HCT116 (cell line): ENCODE measurements at regions not wholly inside any gene's neighbourhood (a gene's known extent, or its start where the extent isn't known, plus 50 kb on each side); places are given as distances from the start of the nearest gene placed in this dataset.

Experiments used
- ATAC-seq: fragments of 200-7000 bp; cut with Tn5 transposase; 2 replicates; pipeline ENCODE4 v1.9.1; 2020; ENCODE audit warnings: mild to moderate bottlenecking, moderate library complexity
- BruUV-seq: library from RNA; stranded (reverse); fragments of 400-500 nt; replicated peaks from 2 replicates; lab custom pipeline; 2021; lab: Mats Ljungman, UMichigan
- CTCF ChIA-PET: fragments of 300-600 bp; sonication (Branson Sonifier 250); formaldehyde crosslinking; loops from one replicate; lab custom pipeline; 2021; ENCODE audit warnings: antibody characterized with exemption; lab: Charles Lee
- POLR2A ChIA-PET: fragments of 300-600, 350-600 bp; sonication (Branson Sonifier 250); formaldehyde crosslinking; loops from one replicate; lab custom pipeline; 2021; ENCODE audit warnings: antibody characterized with exemption; lab: Charles Lee
- RAD21 ChIA-PET, 2 experiments: fragments of 300-600 bp; sonication (Branson Sonifier 250); formaldehyde crosslinking; loops; one replicate each; lab custom pipeline; 2023; ENCODE audit warnings: low total read pairs in 2 of 2; ENCODE audit not compliant: uncharacterized antibody in 2 of 2, unreplicated experiment in 2 of 2, low non-redundant PET in 1 of 2; lab: Charles Lee
- DNase-seq: peaks from one replicate; pipeline ENCODE4 v3.0.0-alpha.2; 2010; ENCODE audit warnings: low read depth, low spot score
- H2AFZ ChIP-seq: fragments of 200-600 bp; shearing (Covaris generic), sonication (generic); 2 replicates; pipeline ENCODE4 v1.6.1; 2017; ENCODE audit warnings: low read depth, mixed run types, mixed read lengths, antibody characterized with exemption, low read length; ENCODE audit not compliant: poor library complexity, severe bottlenecking
- H3K27ac ChIP-seq: 2 replicates; pipeline ENCODE4 v1.5.1; 2012; ENCODE audit warnings: low read depth, low read length
- H3K27me3 ChIP-seq: fragments of 200-600 bp; sonication (generic); 2 replicates; pipeline ENCODE4 v1.6.1; 2016; ENCODE audit warnings: mixed run types, low read length, mixed read lengths; ENCODE audit not compliant: insufficient read depth
- H3K36me3 ChIP-seq, 2 experiments: fragments of 200-500 bp in 1 of 2; fragments of 200-600 bp in 1 of 2; sonication (Bioruptor generic) in 1 of 2; sonication (generic) in 1 of 2; 2 replicates each; pipeline versions ENCODE4 v1.5.1 to v1.6.1; 2014 to 2016; ENCODE audit warnings: low read length in 2 of 2, inconsistent platforms in 1 of 2, mixed read lengths in 1 of 2, mixed run types in 1 of 2; ENCODE audit not compliant: insufficient read depth in 2 of 2, control insufficient read depth in 1 of 2
- H3K4me1 ChIP-seq, 2 experiments: fragments of 200-600 bp in 1 of 2; sonication (generic) in 1 of 2; 2 replicates each; pipeline versions ENCODE4 v1.5.1 to v1.6.1; 2012 to 2017; ENCODE audit warnings: low read length in 2 of 2, inconsistent platforms in 1 of 2, mild to moderate bottlenecking in 1 of 2, mixed read lengths in 1 of 2, mixed run types in 1 of 2, moderate library complexity in 1 of 2; ENCODE audit not compliant: insufficient read depth in 2 of 2, control insufficient read depth in 1 of 2
- H3K4me2 ChIP-seq: fragments of 200-600 bp; sonication (generic); 2 replicates; pipeline ENCODE4 v1.6.1; 2017; ENCODE audit warnings: mixed run types, low read length, mixed read lengths
- H3K4me3 ChIP-seq, 2 experiments: fragments of 200-600 bp in 1 of 2; sonication (generic) in 1 of 2; replicated peaks in 1 of 2; 2 replicates each; pipeline ENCODE4 v1.5.1; 2011 to 2016; ENCODE audit warnings: low read length in 2 of 2, control low read depth in 1 of 2, low read depth in 1 of 2, mild to moderate bottlenecking in 1 of 2, mixed read lengths in 1 of 2, mixed run types in 1 of 2
- H3K79me2 ChIP-seq: fragments of 200-600 bp; sonication (generic); 2 replicates; pipeline ENCODE4 v1.6.1; 2017; ENCODE audit warnings: mild to moderate bottlenecking, mixed run types, low read length, moderate library complexity, mixed read lengths; ENCODE audit not compliant: insufficient read depth
- H3K9ac ChIP-seq: fragments of 200-600 bp; sonication (generic); 2 replicates; pipeline ENCODE4 v1.6.1; 2016; ENCODE audit warnings: low read length, mixed read lengths
- H3K9me2 ChIP-seq: fragments of 200-600 bp; sonication (generic), shearing (Covaris generic); 2 replicates; pipeline ENCODE4 v1.6.1; 2017; ENCODE audit warnings: mixed run types, mild to moderate bottlenecking, moderate library complexity; ENCODE audit not compliant: insufficient read depth
- H3K9me3 ChIP-seq, 2 experiments: fragments of 200-500 bp in 1 of 2; fragments of 200-600 bp in 1 of 2; sonication (Bioruptor generic) in 1 of 2; sonication (generic) in 1 of 2; 2 replicates each; pipeline ENCODE4 v1.6.1; 2014 to 2017; ENCODE audit warnings: low read length in 2 of 2, mixed read lengths in 2 of 2, inconsistent platforms in 1 of 2, low read depth in 1 of 2, mild to moderate bottlenecking in 1 of 2, mixed run types in 1 of 2, moderate library complexity in 1 of 2; ENCODE audit not compliant: control insufficient read depth in 1 of 2, insufficient read depth in 1 of 2
- H4K20me1 ChIP-seq: fragments of 200-600 bp; sonication (generic), shearing (Covaris generic); 2 replicates; pipeline ENCODE4 v1.6.1; 2017; ENCODE audit warnings: mixed run types, mild to moderate bottlenecking, moderate library complexity; ENCODE audit not compliant: insufficient read depth
- ATF3 ChIP-seq: IDR thresholded peaks from 2 replicates; pipeline ENCODE4 v1.6.1; 2012
- EGR1 ChIP-seq: IDR thresholded peaks from 2 replicates; pipeline ENCODE4 v1.6.1; 2012; ENCODE audit warnings: low read depth
- EZH2 ChIP-seq: fragments of 200-600 bp; sonication (generic); IDR thresholded peaks from 2 replicates; pipeline ENCODE4 v1.6.1; 2017; ENCODE audit warnings: antibody characterized with exemption, mixed run types
- EZH2phosphoT487 ChIP-seq: fragments of 200-600 bp; IDR thresholded peaks from 2 replicates; pipeline ENCODE4 v1.6.1; 2018; ENCODE audit warnings: antibody characterized with exemption, borderline replicate concordance
- RAD21 ChIP-seq: IDR thresholded peaks from 2 replicates; pipeline ENCODE4 v1.6.1; 2012; ENCODE audit warnings: low read depth, mild to moderate bottlenecking
- SIN3A ChIP-seq: IDR thresholded peaks from 2 replicates; pipeline ENCODE4 v1.6.1; 2012; ENCODE audit warnings: low read depth
- SRF ChIP-seq: IDR thresholded peaks from 2 replicates; pipeline ENCODE4 v1.6.1; 2012; ENCODE audit warnings: low read depth
- YY1 ChIP-seq: IDR thresholded peaks from 2 replicates; pipeline ENCODE4 v1.6.1; 2011; ENCODE audit warnings: low read length, low read depth, moderate library complexity, mild to moderate bottlenecking; ENCODE audit not compliant: insufficient replicate concordance; ENCODE audit errors: extremely low read depth
- ZFX ChIP-seq: fragments of 450-650 bp; IDR thresholded peaks from 2 replicates; pipeline ENCODE4 v1.6.1; 2017
- ZNF274 ChIP-seq: fragments of 200-500 bp; sonication (Bioruptor generic); IDR thresholded peaks from 2 replicates; pipeline ENCODE4 v1.6.1; 2014; ENCODE audit warnings: mild to moderate bottlenecking, low read depth, low read length, inconsistent platforms
- intact Hi-C: fragments of 100-400 bp; cut with micrococcal nuclease; formaldehyde crosslinking; loops from 2 replicates; pipeline ENCODE4 v1.10.0; 2022
- TF ChIP-seq, protein P1 (sequence below), 3 experiments: fragments of 200-600 bp in 1 of 3; sonication (generic) in 1 of 3; IDR thresholded peaks in 2 of 3; conservative IDR thresholded peaks in 1 of 3; 2 replicates each; pipeline ENCODE4 v1.5.1; 2012 to 2017; ENCODE audit warnings: low read depth in 2 of 3, low read length in 2 of 3, antibody characterized with exemption in 1 of 3, borderline replicate concordance in 1 of 3, control low read depth in 1 of 3, mild to moderate bottlenecking in 1 of 3, mixed read lengths in 1 of 3, mixed run types in 1 of 3, moderate library complexity in 1 of 3; ENCODE audit not compliant: insufficient read depth in 1 of 3
- TF ChIP-seq, protein P2 (sequence below): IDR thresholded peaks from 2 replicates; pipeline ENCODE4 v1.6.1; 2012; ENCODE audit warnings: low read depth

DNA sequence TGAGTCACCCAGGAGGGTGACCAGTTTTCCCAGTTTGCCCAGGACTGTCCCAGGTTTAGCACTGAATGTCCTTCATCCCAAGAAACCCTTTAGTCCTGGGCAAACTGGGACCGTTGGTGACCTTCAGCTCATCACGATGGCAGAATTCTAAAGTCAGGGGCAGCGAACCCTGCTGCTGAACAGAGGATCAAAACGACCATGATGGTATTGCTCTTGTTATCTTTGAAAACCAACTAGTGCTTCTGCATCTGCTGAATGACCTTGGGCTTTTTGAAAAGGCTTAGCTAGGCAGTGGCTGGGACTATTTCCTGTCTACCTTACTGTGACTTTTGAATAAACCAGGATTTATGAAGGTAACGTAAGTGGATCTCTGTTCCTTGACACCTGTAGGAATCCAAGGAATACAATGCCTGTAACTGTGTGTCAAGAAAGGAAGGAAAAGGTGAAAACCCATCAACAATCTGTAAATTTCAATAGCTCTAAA, 281.9 kb downstream of the SOX9 start:
- Histone ChIP-seq H3K9me3 (no peaks in the 10 kb centered on the region), H3K9me2 (no peaks in the 10 kb centered on the region), H4K20me1 (no peaks in the 10 kb centered on the region), H3K4me2 (no peak overlapping the region), H3K9ac (no peak overlapping the region), H2AFZ (no peak overlapping the region), H3K27me3 (no peaks in the 10 kb centered on the region), H3K4me3 (no peak overlapping the region), H3K27ac (no peak overlapping the region), H3K4me1 (peaks cover 50 to 85% of the 10 kb centered on the region in 2 experiments), H3K36me3 (peaks cover 0 to 7% of the 10 kb centered on the region in 2 experiments; a peak in 1 of 4 replicates), H3K79me2 (peaks cover 14% of the 10 kb centered on the region; the same call in 1 of the 2 replicates)
- BruUV-seq = no TSS peak
- RAD21 ChIA-PET = no interaction called here
- CTCF ChIA-PET = no interaction called here
- ATAC-seq = no peak
- no peak for DNase-seq
- POLR2A ChIA-PET = interaction anchor here (0.9 to 1.2 kb wide), 2 partner anchors 15 to 282 kb away, joined by 4 to 6 read pairs; partner anchors contain the start of gene SOX9
- TF ChIP-seq, protein P1, sequence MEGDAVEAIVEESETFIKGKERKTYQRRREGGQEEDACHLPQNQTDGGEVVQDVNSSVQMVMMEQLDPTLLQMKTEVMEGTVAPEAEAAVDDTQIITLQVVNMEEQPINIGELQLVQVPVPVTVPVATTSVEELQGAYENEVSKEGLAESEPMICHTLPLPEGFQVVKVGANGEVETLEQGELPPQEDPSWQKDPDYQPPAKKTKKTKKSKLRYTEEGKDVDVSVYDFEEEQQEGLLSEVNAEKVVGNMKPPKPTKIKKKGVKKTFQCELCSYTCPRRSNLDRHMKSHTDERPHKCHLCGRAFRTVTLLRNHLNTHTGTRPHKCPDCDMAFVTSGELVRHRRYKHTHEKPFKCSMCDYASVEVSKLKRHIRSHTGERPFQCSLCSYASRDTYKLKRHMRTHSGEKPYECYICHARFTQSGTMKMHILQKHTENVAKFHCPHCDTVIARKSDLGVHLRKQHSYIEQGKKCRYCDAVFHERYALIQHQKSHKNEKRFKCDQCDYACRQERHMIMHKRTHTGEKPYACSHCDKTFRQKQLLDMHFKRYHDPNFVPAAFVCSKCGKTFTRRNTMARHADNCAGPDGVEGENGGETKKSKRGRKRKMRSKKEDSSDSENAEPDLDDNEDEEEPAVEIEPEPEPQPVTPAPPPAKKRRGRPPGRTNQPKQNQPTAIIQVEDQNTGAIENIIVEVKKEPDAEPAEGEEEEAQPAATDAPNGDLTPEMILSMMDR (IDR thresholded peaks at IDR 0.05 in 2 of 3, conservative IDR thresholded peaks at IDR 0.05 in 1 of 3; ENCODE audit: borderline replicate concordance in 1 of 3, insufficient read depth in 1 of 3, low read depth in 2 of 3, low read length in 2 of 3) = no peak
- no peak for TF ChIP-seq SIN3A
- TF ChIP-seq SRF = no peak
- TF ChIP-seq, protein P2, sequence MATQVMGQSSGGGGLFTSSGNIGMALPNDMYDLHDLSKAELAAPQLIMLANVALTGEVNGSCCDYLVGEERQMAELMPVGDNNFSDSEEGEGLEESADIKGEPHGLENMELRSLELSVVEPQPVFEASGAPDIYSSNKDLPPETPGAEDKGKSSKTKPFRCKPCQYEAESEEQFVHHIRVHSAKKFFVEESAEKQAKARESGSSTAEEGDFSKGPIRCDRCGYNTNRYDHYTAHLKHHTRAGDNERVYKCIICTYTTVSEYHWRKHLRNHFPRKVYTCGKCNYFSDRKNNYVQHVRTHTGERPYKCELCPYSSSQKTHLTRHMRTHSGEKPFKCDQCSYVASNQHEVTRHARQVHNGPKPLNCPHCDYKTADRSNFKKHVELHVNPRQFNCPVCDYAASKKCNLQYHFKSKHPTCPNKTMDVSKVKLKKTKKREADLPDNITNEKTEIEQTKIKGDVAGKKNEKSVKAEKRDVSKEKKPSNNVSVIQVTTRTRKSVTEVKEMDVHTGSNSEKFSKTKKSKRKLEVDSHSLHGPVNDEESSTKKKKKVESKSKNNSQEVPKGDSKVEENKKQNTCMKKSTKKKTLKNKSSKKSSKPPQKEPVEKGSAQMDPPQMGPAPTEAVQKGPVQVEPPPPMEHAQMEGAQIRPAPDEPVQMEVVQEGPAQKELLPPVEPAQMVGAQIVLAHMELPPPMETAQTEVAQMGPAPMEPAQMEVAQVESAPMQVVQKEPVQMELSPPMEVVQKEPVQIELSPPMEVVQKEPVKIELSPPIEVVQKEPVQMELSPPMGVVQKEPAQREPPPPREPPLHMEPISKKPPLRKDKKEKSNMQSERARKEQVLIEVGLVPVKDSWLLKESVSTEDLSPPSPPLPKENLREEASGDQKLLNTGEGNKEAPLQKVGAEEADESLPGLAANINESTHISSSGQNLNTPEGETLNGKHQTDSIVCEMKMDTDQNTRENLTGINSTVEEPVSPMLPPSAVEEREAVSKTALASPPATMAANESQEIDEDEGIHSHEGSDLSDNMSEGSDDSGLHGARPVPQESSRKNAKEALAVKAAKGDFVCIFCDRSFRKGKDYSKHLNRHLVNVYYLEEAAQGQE = no peak
- TF ChIP-seq EGR1 = no peak
- TF ChIP-seq EZH2 = no peak
- no peak for TF ChIP-seq ATF3
- TF ChIP-seq ZNF274 = no peak
- no peak for TF ChIP-seq YY1
- no peak for TF ChIP-seq ZFX
- TF ChIP-seq EZH2phosphoT487 = no peak
- no peak for TF ChIP-seq RAD21
- intact Hi-C loops = no loop called here
